ENCODE measurements at regions not wholly inside any gene's neighbourhood (a gene's known extent, or its start where the extent isn't known, plus 50 kb on each side); places are given as distances from the start of the nearest gene placed in this dataset.

- TF ChIP-seq POLR2A (IDR thresholded peaks at IDR 0.05; ENCODE audit: low read depth) (no peak), EP300 (IDR thresholded peaks at IDR 0.05) (no peak), CTCF (IDR thresholded peaks at IDR 0.05) (no peak), POLR2AphosphoS5 (IDR thresholded peaks at IDR 0.05) (no peak)
Measured at GRCh38 chr18:73691624-73692023, 456.0 kb downstream of the FBXO15 start.
